ENCODE measurements at regions not wholly inside any gene's neighbourhood (a gene's known extent, or its start where the extent isn't known, plus 50 kb on each side); places are given as distances from the start of the nearest gene placed in this dataset.

- DNase-seq = no peak
Measured at GRCh38 chr7:81606078-81606863, 163.6 kb downstream of the HGF start.

- DNase-seq = no peak
Measured at GRCh38 chr7:81605493-81605892, 164.4 kb downstream of the HGF start.

- DNase-seq = no peak
Measured at GRCh38 chr7:81604808-81605174, 165.1 kb downstream of the HGF start.

GRCh38 chr7:81604075-81604807 lies 165.6 kb downstream of the HGF start:
- no peak for DNase-seq

- DNase-seq = no peak
Measured at GRCh38 chr7:81600608-81601007, 169.2 kb downstream of the HGF start.

- DNase-seq = no peak
Measured at GRCh38 chr7:81598951-81599350, 170.9 kb downstream of the HGF start.

- no peak for DNase-seq
Measured at GRCh38 chr7:81594767-81595166, 175.1 kb downstream of the HGF start.

GRCh38 chr7:81590131-81590530 lies 179.7 kb downstream of the HGF start:
- no peak for DNase-seq

GRCh38 chr7:81584667-81585066 lies 185.2 kb downstream of the HGF start:
- no peak for DNase-seq

- no peak for DNase-seq
Measured at GRCh38 chr7:81583882-81584533, 185.8 kb downstream of the HGF start.

- no peak for DNase-seq
Measured at GRCh38 chr7:81583090-81583489, 186.8 kb downstream of the HGF start.

GRCh38 chr7:81577642-81578340 lies 192.1 kb downstream of the HGF start:
- DNase-seq = no peak

GRCh38 chr7:81574723-81575326 lies 195.0 kb downstream of the HGF start:
- no peak for DNase-seq

- no peak for DNase-seq
Measured at GRCh38 chr7:81573932-81574331, 195.9 kb downstream of the HGF start.

GRCh38 chr7:81573128-81573527 lies 196.7 kb downstream of the HGF start:
- no peak for DNase-seq

- DNase-seq = no peak
Measured at GRCh38 chr7:81562581-81562980, 207.3 kb downstream of the HGF start.

GRCh38 chr7:81560708-81561107 lies 209.1 kb downstream of the HGF start:
- no peak for DNase-seq

- DNase-seq = no peak
Measured at GRCh38 chr7:81549484-81550016, 220.3 kb downstream of the HGF start.

GRCh38 chr7:81534996-81535395 lies 234.9 kb downstream of the HGF start:
- DNase-seq = no peak

GRCh38 chr7:81534446-81534845 lies 235.4 kb downstream of the HGF start:
- no peak for DNase-seq

- no peak for DNase-seq
Measured at GRCh38 chr7:81533931-81534330, 235.9 kb downstream of the HGF start.

GRCh38 chr7:81533426-81533825 lies 236.4 kb downstream of the HGF start:
- DNase-seq = no peak

GRCh38 chr7:81529785-81530184 lies 240.1 kb downstream of the HGF start:
- DNase-seq = no peak
